GM18861 (cell line): ENCODE measurements at regions not wholly inside any gene's neighbourhood (a gene's known extent, or its start where the extent isn't known, plus 50 kb on each side); places are given as distances from the start of the nearest gene placed in this dataset.

Experiments
- ATAC-seq: cut with Tn5 transposase; IDR thresholded peaks from one replicate; pipeline ENCODE4 v1.9.1; 2021; ENCODE audit not compliant: unreplicated experiment

DNA sequence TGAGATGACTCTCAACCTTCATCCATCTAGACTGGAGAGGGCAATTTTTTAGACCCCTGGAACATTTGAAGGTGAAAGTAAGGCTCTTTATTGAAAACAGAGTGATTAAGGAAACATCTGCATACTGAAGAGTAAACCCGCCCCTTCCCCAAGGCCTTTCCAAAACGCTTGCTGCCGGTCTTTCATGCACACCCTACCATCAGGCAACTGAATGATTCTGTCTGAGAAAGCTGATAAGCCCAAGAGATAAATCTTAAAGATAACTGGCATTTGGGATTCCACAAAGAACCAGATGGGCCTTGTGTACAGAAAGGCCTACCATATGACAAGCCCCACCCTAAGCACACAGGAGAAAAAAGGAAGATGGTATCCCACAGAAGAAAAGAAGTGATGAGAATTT, 54.4 kb upstream of the PIK3R1 start:
- no peak for ATAC-seq

GRCh38 chr5:68159224-68159951, 56.2 kb upstream of the PIK3R1 start:
- no peak for ATAC-seq

GRCh38 chr5:68155940-68156339, 59.6 kb upstream of the PIK3R1 start:
- no peak for ATAC-seq

GRCh38 chr5:68154119-68154857, 61.3 kb upstream of the PIK3R1 start:
- ATAC-seq, result no peak

DNA sequence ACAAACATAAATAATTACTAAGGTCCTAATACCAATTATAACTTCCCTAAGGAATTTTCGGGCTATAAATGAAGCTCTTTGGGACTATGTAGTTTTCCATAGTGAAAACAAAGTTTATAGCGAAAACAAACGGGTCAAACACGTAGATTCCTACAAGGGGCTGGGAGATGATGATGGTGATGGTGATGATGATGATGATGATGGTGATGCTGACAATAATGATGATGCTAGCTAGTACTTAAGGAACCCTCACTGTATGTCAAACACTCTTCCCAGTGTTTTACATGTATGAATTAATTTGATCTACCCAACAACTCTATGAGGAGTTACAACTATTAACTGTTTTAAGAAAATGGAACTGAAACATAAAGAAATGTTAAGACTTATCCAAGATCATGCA, 63.7 kb upstream of the PIK3R1 start:
- ATAC-seq, result no peak

- no peak for ATAC-seq
Observed at GRCh38 chr5:68149189-68149588, 66.4 kb upstream of the PIK3R1 start.

DNA sequence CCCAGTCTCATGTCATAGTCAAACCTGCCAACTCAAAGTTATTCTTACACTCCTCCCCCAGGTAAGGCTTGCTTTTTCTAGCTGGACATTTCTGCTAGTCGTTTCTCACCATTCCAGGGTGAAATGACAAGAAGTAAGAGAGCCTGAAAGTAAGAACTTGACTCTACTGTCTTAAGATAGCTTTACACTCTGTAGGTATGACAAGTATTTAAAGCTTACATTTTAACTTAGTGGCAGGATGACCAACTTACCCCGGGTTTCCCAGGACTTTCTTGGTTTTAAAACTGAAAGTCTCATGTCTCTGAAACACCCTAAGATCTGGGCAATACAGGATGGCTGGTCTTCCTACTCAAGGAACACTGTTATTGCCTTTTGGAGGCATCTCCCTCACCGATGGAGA, 67.5 kb upstream of the PIK3R1 start:
- ATAC-seq, result peak; percentile 52

- ATAC-seq, result peak; percentile 11
Observed at GRCh38 chr5:68147659-68148058, 67.9 kb upstream of the PIK3R1 start.

DNA sequence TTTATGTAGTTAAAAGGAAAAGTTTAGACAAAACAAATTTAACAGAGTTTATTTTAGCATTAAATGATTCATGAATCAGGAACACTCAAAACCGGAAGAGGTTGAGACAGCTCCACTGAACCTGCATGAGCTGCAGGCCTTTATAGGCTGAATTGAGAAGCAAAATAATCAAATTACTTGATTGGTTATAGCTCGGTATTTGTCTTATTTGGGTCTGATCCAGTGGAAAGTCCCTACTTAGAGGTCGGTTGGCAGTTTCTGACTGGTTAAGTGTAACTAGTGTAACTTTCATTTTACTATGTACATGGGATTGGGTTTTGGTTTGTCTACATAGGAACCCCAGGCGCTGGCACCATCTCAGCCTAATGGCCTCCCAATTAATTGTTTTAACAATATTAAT, 74.1 kb upstream of the PIK3R1 start:
- ATAC-seq, result peak; percentile 55

DNA sequence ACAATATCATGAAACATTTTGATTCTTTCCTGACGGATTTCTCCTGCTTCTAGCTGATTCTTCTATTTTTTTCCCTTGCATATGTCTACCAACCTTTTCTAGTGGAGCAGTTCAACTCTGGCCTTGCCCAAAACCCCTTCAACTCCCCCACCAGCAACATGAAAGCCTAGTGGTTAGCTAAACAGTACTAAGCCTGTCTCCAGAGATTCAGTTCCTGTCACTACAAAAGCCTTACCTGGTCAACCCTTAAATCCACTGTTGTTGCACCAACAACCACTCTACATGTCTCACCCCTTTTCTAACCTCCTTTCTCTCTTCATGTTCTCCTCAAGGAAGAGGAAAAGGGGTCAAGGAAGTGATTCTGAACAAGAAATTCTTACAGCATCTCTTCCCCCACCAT, 74.8 kb upstream of the PIK3R1 start:
- peak; percentile 38 for ATAC-seq

DNA sequence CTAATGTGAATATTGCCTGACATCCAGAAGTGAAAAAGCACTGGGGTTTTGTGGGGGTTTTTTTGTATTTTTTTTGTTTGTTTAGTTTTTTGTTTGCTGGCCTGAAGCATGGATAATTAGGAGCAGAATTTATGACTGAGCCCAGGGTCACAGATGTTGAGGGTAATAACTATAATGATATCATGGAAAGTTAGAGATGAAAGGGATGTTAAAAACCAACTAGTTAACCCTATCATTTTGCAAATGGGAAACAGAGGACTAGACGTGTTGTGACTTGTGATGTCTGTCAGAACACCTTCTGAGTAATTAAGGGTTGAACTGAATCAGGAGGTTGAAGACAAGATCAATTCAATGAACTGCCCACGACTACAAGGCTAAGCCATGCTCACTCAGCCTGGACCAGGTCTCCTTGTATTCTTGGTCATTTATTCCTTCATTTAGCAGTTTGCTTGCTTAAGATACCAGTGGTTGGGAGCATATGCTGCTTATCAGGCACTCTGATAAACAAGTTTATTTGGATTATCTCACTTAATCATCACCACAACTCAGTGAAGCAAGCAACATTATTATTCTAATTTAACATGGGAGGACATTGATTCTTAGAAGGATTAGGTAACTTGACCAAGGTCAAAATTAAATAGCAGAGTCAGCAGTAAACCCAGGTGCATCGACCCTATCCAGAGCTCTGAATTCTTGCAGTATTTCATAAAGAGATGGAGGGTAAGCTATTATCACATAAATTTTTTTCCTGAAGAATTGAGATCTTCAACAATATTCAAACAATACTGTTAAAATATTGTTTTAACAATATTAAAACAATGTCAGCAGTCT, 75.7 kb upstream of the PIK3R1 start:
- ATAC-seq, result no peak

GRCh38 chr5:68137511-68138140, 77.9 kb upstream of the PIK3R1 start:
- ATAC-seq, result no peak

GRCh38 chr5:68134669-68135313, 80.8 kb upstream of the PIK3R1 start:
- ATAC-seq, result no peak

DNA sequence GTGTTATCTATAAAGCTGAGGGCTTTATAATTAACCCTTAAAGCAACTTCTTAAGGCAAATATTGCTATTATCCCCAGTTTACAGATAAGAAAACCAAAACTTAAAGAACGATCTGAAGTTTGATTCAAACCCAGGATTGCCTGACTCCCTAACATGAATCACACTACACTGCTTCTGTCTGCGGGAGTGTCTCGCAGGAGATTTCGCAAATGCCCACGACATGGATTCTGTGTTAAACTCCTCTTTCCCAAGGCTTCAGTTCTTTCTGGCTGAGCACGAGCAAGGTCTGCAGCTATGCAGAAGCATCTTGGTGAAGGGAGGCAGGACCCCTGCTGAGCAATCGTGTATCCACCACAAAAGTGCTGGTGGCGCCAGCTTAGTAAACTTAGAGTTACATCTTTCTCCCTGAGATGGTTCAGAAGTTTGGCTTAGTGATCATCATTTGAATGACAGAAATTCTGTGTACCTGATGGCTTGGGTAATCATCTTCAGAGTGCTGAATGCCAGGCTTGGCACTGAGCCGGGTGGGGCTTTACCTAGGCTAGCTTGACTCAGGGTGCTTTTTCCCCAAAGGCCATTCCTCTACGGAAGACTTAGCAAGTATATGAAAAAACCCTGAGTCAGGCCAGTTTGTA, 81.4 kb upstream of the PIK3R1 start:
- no peak for ATAC-seq

- ATAC-seq, result no peak
Observed at GRCh38 chr5:68130253-68130652, 85.3 kb upstream of the PIK3R1 start.

GRCh38 chr5:68129364-68129763, 86.2 kb upstream of the PIK3R1 start:
- no peak for ATAC-seq

GRCh38 chr5:68126886-68127285, 88.7 kb upstream of the PIK3R1 start:
- no peak for ATAC-seq

GRCh38 chr5:68122439-68123328, 92.9 kb upstream of the PIK3R1 start:
- ATAC-seq, result no peak

DNA sequence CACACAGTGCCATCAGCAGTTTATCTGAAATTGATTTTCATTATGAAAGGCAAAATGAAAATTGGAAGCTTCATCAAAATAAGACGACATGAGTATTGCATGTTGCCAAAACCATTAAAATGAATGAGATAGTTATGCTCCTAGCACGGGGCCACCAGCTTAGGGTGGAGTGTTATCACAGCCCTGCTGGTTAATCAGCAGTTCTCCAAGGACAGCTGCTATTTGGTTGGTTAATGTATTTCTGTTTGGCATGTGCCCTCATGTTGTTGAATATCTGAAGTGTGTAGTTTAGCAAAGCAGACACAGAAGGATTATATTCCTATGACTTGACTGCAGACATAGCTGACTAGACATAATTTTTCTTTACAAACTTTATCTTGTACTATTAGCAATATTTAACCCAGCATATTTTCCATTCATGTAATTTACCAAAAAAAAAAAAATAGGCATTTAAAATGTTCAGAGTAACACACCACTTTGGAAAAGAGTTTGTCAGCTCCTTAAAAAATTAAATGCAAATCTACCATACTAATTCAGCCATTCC, 98.6 kb upstream of the PIK3R1 start:
- no peak for ATAC-seq
